ENCODE measurements at regions not wholly inside any gene's neighbourhood (a gene's known extent, or its start where the extent isn't known, plus 50 kb on each side); places are given as distances from the start of the nearest gene placed in this dataset.

- DNase-seq (ENCODE audit: insufficient read length, low spot score) (no peak), FAIRE-seq (no peak)
Observed at GRCh38 chr2:16287281-16287680, 346.9 kb downstream of the MYCN start.

- DNase-seq (ENCODE audit: insufficient read length, low spot score): no peak
- no peak for FAIRE-seq
Observed at GRCh38 chr2:16285813-16286510, 345.6 kb downstream of the MYCN start.

- DNase-seq (ENCODE audit: insufficient read length, low spot score) (no peak), FAIRE-seq (no peak)
Observed at GRCh38 chr2:16284941-16285625, 344.7 kb downstream of the MYCN start.

- FAIRE-seq (no peak), DNase-seq (ENCODE audit: insufficient read length, low spot score) (no peak)
Observed at GRCh38 chr2:16283071-16283850, 342.9 kb downstream of the MYCN start.

- DNase-seq (ENCODE audit: insufficient read length, low spot score) (no peak), FAIRE-seq (no peak)
Observed at GRCh38 chr2:16282511-16282910, 342.2 kb downstream of the MYCN start.

GRCh38 chr2:16281451-16282335 is 341.3 kb downstream of the MYCN start:
- FAIRE-seq (no peak), DNase-seq (ENCODE audit: insufficient read length, low spot score) (no peak)

- no peak for DNase-seq (ENCODE audit: insufficient read length, low spot score)
- no peak for FAIRE-seq
Observed at GRCh38 chr2:16280081-16280480, 339.7 kb downstream of the MYCN start.

- FAIRE-seq (no peak), DNase-seq (ENCODE audit: insufficient read length, low spot score) (no peak)
Observed at GRCh38 chr2:16279641-16280040, 339.3 kb downstream of the MYCN start.

- no peak for DNase-seq (ENCODE audit: insufficient read length, low spot score)
- FAIRE-seq: no peak
Observed at GRCh38 chr2:16279201-16279570, 338.8 kb downstream of the MYCN start.

- no peak for DNase-seq (ENCODE audit: insufficient read length, low spot score)
Observed at GRCh38 chr2:16278421-16279200, 338.3 kb downstream of the MYCN start.

GRCh38 chr2:16277117-16277516 is 336.8 kb downstream of the MYCN start:
- DNase-seq (ENCODE audit: insufficient read length, low spot score): no peak
- FAIRE-seq: peak; percentile 28

More at GRCh38 chr2:16278421-16279200, 338.3 kb downstream of the MYCN start:
- FAIRE-seq: no peak

- FAIRE-seq (no peak), DNase-seq (ENCODE audit: insufficient read length, low spot score) (no peak)
Observed at GRCh38 chr2:16275661-16276060, 335.3 kb downstream of the MYCN start.

- no peak for DNase-seq (ENCODE audit: insufficient read length, low spot score)
- FAIRE-seq: no peak
Observed at GRCh38 chr2:16275131-16275530, 334.8 kb downstream of the MYCN start.

GRCh38 chr2:16273111-16273510 is 332.8 kb downstream of the MYCN start:
- DNase-seq (ENCODE audit: insufficient read length, low spot score): no peak
- no peak for FAIRE-seq

GRCh38 chr2:16272038-16272788 is 331.9 kb downstream of the MYCN start:
- no peak for DNase-seq (ENCODE audit: insufficient read length, low spot score)
- no peak for FAIRE-seq

GRCh38 chr2:16271231-16271896 is 331.0 kb downstream of the MYCN start:
- DNase-seq (ENCODE audit: insufficient read length, low spot score): no peak
- FAIRE-seq: no peak

- no peak for FAIRE-seq
- DNase-seq (ENCODE audit: insufficient read length, low spot score): no peak
Observed at GRCh38 chr2:16270441-16270840, 330.1 kb downstream of the MYCN start.

- no peak for DNase-seq (ENCODE audit: insufficient read length, low spot score)
- no peak for FAIRE-seq
Observed at GRCh38 chr2:16268301-16269000, 328.1 kb downstream of the MYCN start.

All from HTR-8/SVneo (cell line).